Fibroblast of villous mesenchyme (primary cell): ENCODE measurements at regions not wholly inside any gene's neighbourhood (a gene's known extent, or its start where the extent isn't known, plus 50 kb on each side); places are given as distances from the start of the nearest gene placed in this dataset.

Source experiments
- DNase-seq: peaks from one replicate; pipeline ENCODE4 v3.0.0-alpha.2; 2010; ENCODE audit warnings: low read depth
- H3K4me3 ChIP-seq: 2 replicates; pipeline ENCODE4 v1.5.1; 2011; ENCODE audit warnings: low read depth, mild to moderate bottlenecking, low read length
- CTCF ChIP-seq: IDR thresholded peaks from 2 replicates; pipeline ENCODE4 v1.5.1; 2012; ENCODE audit warnings: low read depth, mild to moderate bottlenecking, low read length; ENCODE audit not compliant: insufficient read depth

- no peak for TF ChIP-seq CTCF
- H3K4me3 ChIP-seq: no peak overlapping the region
- no peak for DNase-seq
Measured at GRCh38 chr18:78792736-78793135, 186.9 kb upstream of the SALL3 start.

GRCh38 chr18:78793313-78794070 is 186.1 kb upstream of the SALL3 start:
- H3K4me3 ChIP-seq: no peak overlapping the region
- no peak for DNase-seq
- no peak for TF ChIP-seq CTCF

- DNase-seq: no peak
Measured at GRCh38 chr18:78794071-78794430, 185.6 kb upstream of the SALL3 start.

GRCh38 chr18:78796693-78797455 is 182.7 kb upstream of the SALL3 start:
- no peak for TF ChIP-seq CTCF
- no peak overlapping the region for H3K4me3 ChIP-seq
- DNase-seq: no peak

More at GRCh38 chr18:78794071-78794430, 185.6 kb upstream of the SALL3 start:
- no peak for TF ChIP-seq CTCF
- no peak overlapping the region for H3K4me3 ChIP-seq

GRCh38 chr18:78797499-78797898 is 182.1 kb upstream of the SALL3 start:
- no peak for DNase-seq
- H3K4me3 ChIP-seq: no peak overlapping the region
- TF ChIP-seq CTCF: no peak

- no peak overlapping the region for H3K4me3 ChIP-seq
- TF ChIP-seq CTCF: no peak
- DNase-seq: no peak
Measured at GRCh38 chr18:78798402-78799175, 181.0 kb upstream of the SALL3 start.
